A172 (cell line): ENCODE measurements at regions not wholly inside any gene's neighbourhood (a gene's known extent, or its start where the extent isn't known, plus 50 kb on each side); places are given as distances from the start of the nearest gene placed in this dataset.
"Not testable (repeated sequence)": the region's sequence is repeated elsewhere in the genome, so short reads cannot be mapped to it uniquely, and the experiment has no call there.

Experiments
- DNase-seq: peaks from one replicate; pipeline ENCODE4 v3.0.0-alpha.2; 2015; ENCODE audit warnings: low spot score

- no peak for DNase-seq
Measured at GRCh38 chr17:68141050-68141449, 105.5 kb downstream of the KPNA2 start.

- DNase-seq = no peak
Measured at GRCh38 chr17:68142595-68142994, 105.2 kb upstream of the AMZ2 start.

GRCh38 chr17:68143425-68143824 is 104.4 kb upstream of the AMZ2 start:
- no peak for DNase-seq

- DNase-seq = no peak
Measured at GRCh38 chr17:68145088-68145487, 102.8 kb upstream of the AMZ2 start.

GRCh38 chr17:68148936-68149335 is 98.9 kb upstream of the AMZ2 start:
- no peak for DNase-seq

GRCh38 chr17:68152161-68152571 is 95.7 kb upstream of the AMZ2 start:
- DNase-seq = no peak

GRCh38 chr17:68155692-68156091 is 92.2 kb upstream of the AMZ2 start:
- DNase-seq = no peak

GRCh38 chr17:68161644-68162428 is 86.0 kb upstream of the AMZ2 start:
- DNase-seq = peak; percentile 44

GRCh38 chr17:68168273-68169164 is 79.3 kb upstream of the AMZ2 start:
- not testable (repeated sequence) for DNase-seq

- DNase-seq = not testable (repeated sequence)
Measured at GRCh38 chr17:68169165-68169821, 78.5 kb upstream of the AMZ2 start.

GRCh38 chr17:68169840-68170239 is 78.0 kb upstream of the AMZ2 start:
- DNase-seq = no peak

- DNase-seq = no peak
Measured at GRCh38 chr17:68170246-68170645, 77.6 kb upstream of the AMZ2 start.

- peak; percentile 60 for DNase-seq
Measured at GRCh38 chr17:68172461-68172954, 75.3 kb upstream of the AMZ2 start.

GRCh38 chr17:68175416-68175815 is 72.4 kb upstream of the AMZ2 start:
- no peak for DNase-seq

- no peak for DNase-seq
Measured at GRCh38 chr17:68175905-68176304, 71.9 kb upstream of the AMZ2 start.

- DNase-seq = no peak
Measured at GRCh38 chr17:68176718-68177117, 71.1 kb upstream of the AMZ2 start.

- DNase-seq = no peak
Measured at GRCh38 chr17:68178831-68179230, 69.0 kb upstream of the AMZ2 start.

GRCh38 chr17:68179236-68179925 is 68.5 kb upstream of the AMZ2 start:
- DNase-seq = no peak

GRCh38 chr17:68179926-68180285 is 67.9 kb upstream of the AMZ2 start:
- DNase-seq = no peak

GRCh38 chr17:68182011-68182306 is 65.9 kb upstream of the AMZ2 start:
- DNase-seq = no peak

- no peak for DNase-seq
Measured at GRCh38 chr17:68182940-68183551, 64.8 kb upstream of the AMZ2 start.
